GM12873 (cell line): ENCODE measurements at regions not wholly inside any gene's neighbourhood (a gene's known extent, or its start where the extent isn't known, plus 50 kb on each side); places are given as distances from the start of the nearest gene placed in this dataset.

Experiments used
- CTCF ChIP-seq: IDR thresholded peaks from 2 replicates; pipeline ENCODE4 v1.5.1; 2012; ENCODE audit warnings: low read depth, mild to moderate bottlenecking, moderate library complexity, low read length, control low read depth; ENCODE audit not compliant: insufficient read depth; ENCODE audit errors: missing control alignments

- no peak for TF ChIP-seq CTCF
These were observed 206.9 kb downstream of the FBXO15 start for GRCh38 chr18:73940721-73941120.

GRCh38 chr18:73939391-73939790 is 208.2 kb downstream of the FBXO15 start:
- no peak for TF ChIP-seq CTCF

- no peak for TF ChIP-seq CTCF
These were observed 213.9 kb downstream of the FBXO15 start for GRCh38 chr18:73933685-73934084.

- no peak for TF ChIP-seq CTCF
These were observed 214.7 kb downstream of the FBXO15 start for GRCh38 chr18:73932976-73933375.

GRCh38 chr18:73927496-73927895 is 220.1 kb downstream of the FBXO15 start:
- TF ChIP-seq CTCF, result no peak

- no peak for TF ChIP-seq CTCF
These were observed 222.8 kb downstream of the FBXO15 start for GRCh38 chr18:73924836-73925235.

- no peak for TF ChIP-seq CTCF
These were observed 223.3 kb downstream of the FBXO15 start for GRCh38 chr18:73924307-73924706.

- TF ChIP-seq CTCF, result no peak
These were observed 223.8 kb downstream of the FBXO15 start for GRCh38 chr18:73923866-73924265.
